ENCODE measurements at regions not wholly inside any gene's neighbourhood (a gene's known extent, or its start where the extent isn't known, plus 50 kb on each side); places are given as distances from the start of the nearest gene placed in this dataset.

DNA sequence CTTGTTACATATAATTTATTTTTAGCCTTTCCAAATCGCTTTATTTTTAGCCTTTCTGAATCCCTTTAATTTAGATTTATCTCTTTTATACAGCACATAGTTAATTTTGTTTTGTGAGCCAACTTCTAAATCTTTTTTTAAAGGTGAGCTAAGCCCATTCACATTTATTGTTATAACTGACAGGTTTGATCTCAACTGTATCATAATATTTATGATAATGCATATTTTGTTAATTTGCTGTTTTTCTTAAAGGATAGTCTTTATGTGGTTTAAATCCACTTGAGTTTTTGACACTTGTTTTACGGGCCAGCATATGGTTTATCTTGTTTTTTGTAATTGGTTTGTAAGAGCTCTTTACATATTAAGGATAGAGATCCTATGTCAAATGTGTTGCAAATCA, 177.8 kb upstream of the SMIM23 start:
- TF ChIP-seq, protein P1, sequence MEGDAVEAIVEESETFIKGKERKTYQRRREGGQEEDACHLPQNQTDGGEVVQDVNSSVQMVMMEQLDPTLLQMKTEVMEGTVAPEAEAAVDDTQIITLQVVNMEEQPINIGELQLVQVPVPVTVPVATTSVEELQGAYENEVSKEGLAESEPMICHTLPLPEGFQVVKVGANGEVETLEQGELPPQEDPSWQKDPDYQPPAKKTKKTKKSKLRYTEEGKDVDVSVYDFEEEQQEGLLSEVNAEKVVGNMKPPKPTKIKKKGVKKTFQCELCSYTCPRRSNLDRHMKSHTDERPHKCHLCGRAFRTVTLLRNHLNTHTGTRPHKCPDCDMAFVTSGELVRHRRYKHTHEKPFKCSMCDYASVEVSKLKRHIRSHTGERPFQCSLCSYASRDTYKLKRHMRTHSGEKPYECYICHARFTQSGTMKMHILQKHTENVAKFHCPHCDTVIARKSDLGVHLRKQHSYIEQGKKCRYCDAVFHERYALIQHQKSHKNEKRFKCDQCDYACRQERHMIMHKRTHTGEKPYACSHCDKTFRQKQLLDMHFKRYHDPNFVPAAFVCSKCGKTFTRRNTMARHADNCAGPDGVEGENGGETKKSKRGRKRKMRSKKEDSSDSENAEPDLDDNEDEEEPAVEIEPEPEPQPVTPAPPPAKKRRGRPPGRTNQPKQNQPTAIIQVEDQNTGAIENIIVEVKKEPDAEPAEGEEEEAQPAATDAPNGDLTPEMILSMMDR (IDR thresholded peaks at IDR 0.05; ENCODE audit: insufficient read depth, low read length, severe bottlenecking): no peak
- DNase-seq (ENCODE audit: low read depth): no peak
- H3K4me3 ChIP-seq (ENCODE audit: low read depth, low read length): no peak overlapping the region
- no peaks in the 10 kb centered on the region for H3K36me3 ChIP-seq (ENCODE audit: control insufficient read depth, insufficient read depth, low read length)
- no peak for FAIRE-seq
- no peaks in the 10 kb centered on the region for H3K27me3 ChIP-seq (ENCODE audit: control insufficient read depth, insufficient read depth, low read length)

DNA sequence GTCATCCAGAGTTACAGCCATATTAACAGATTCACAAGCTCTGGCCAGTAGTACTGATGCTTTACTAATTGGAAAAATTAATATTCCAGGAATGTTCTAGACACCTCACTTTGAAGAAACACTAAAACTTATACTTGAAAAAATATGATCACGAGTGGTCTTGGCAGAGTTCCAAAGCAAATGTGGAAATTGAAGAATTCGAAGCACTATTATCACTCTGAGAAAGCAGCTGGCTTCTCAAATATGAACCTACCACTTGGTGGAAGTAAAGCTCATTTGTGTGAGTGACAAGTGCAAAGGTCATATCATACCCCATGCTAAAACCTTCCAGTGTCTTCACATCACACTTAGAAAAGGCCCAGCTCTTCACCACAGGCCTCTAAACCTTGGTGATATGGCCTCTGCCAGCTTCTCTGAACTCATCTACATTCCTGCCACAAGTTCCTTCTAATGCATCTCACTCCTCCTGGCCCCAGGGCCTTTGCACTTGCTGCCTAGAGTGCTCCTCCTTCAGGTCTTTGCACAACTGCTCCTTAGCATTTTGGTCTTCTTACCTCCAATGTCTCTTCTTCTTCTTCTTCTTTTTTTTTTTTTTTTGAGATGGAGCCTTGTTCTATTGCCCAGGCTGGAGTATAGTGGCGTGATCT, 175.7 kb upstream of the SMIM23 start:
- Histone ChIP-seq H3K27me3 (ENCODE audit: control insufficient read depth, insufficient read depth, low read length) (no peaks in the 10 kb centered on the region), H3K36me3 (ENCODE audit: control insufficient read depth, insufficient read depth, low read length) (no peaks in the 10 kb centered on the region), H3K4me3 (ENCODE audit: low read depth, low read length) (no peak overlapping the region)
- no peak for FAIRE-seq
- no peak for DNase-seq (ENCODE audit: low read depth)
- TF ChIP-seq, protein P1 (IDR thresholded peaks at IDR 0.05; ENCODE audit: insufficient read depth, low read length, severe bottlenecking): no peak

DNA sequence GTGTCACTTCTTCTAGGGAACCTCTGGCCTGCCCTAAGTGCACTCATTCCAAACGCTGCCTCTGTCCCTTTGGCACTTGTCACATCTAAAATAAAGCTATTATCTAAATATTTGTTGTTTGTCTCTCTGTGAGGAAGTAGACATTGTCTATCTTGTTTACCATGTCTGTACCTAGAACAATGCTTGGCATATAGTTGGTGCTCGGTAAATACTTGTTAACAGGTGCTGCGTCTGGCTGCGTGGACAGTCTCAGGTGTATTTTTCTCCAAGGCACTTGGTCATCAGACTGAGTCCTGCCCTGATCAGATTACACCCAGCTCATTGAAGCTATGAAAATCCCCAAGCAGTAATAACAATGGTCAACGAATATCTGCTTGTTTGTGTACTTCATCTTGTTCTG, 174.9 kb upstream of the SMIM23 start:
- DNase-seq (ENCODE audit: low read depth) (no peak), FAIRE-seq (no peak)
- TF ChIP-seq, protein P1 (IDR thresholded peaks at IDR 0.05; ENCODE audit: insufficient read depth, low read length, severe bottlenecking): no peak
- Histone ChIP-seq H3K4me3 (ENCODE audit: low read depth, low read length) (no peak overlapping the region), H3K36me3 (ENCODE audit: control insufficient read depth, insufficient read depth, low read length) (no peaks in the 10 kb centered on the region), H3K27me3 (ENCODE audit: control insufficient read depth, insufficient read depth, low read length) (no peaks in the 10 kb centered on the region)

DNA sequence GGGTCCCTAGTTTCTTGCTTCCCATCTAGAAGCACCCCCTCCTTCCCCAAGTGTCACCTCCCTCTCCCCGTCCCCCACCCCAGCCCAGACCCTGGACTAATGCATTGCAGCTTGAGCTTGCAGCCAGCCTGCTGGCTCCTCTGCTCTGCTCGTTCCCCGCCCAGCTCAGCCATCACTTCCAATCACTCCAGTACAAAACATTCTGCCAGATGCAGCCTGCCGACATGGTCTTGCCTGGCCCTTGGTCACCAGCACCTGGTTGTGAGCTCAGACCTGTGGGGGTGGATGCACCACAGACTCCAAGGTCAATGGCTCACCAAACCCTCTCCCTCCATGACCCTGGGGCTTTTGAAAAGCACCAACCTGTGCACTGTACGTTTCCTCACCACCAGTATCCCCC, 172.9 kb upstream of the SMIM23 start:
- Histone ChIP-seq H3K4me3 (ENCODE audit: low read depth, low read length) (no peak overlapping the region), H3K36me3 (ENCODE audit: control insufficient read depth, insufficient read depth, low read length) (no peaks in the 10 kb centered on the region), H3K27me3 (ENCODE audit: control insufficient read depth, insufficient read depth, low read length) (no peaks in the 10 kb centered on the region)
- TF ChIP-seq, protein P1 (IDR thresholded peaks at IDR 0.05; ENCODE audit: insufficient read depth, low read length, severe bottlenecking): no peak
- DNase-seq (ENCODE audit: low read depth): no peak
- no peak for FAIRE-seq

DNA sequence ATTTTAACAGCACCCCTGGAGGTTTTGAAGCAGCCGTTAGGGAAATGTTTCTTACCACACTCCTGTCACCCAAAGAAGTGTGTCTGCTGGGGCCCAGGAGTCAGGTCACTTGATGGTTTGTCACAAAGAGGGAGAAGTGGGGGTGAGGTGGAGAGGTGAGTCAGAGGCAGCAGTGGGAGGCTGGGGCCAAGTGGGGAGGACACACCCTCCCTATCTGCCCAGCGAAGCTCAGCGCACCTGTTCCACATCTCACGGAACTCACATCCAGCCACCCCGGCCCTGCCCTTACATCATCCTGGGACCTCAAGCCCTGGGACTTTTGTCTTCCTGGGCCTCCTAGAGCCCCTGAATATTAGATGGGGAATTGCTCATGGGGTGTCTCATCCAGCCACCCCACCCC, 171.1 kb upstream of the SMIM23 start:
- no peak overlapping the region for H3K4me3 ChIP-seq (ENCODE audit: low read depth, low read length)
- H3K27me3 ChIP-seq (ENCODE audit: control insufficient read depth, insufficient read depth, low read length): no peaks in the 10 kb centered on the region
- no peak for FAIRE-seq
- no peaks in the 10 kb centered on the region for H3K36me3 ChIP-seq (ENCODE audit: control insufficient read depth, insufficient read depth, low read length)
- TF ChIP-seq, protein P1 (IDR thresholded peaks at IDR 0.05; ENCODE audit: insufficient read depth, low read length, severe bottlenecking): no peak
- DNase-seq (ENCODE audit: low read depth): no peak

All from bronchial epithelial cell (primary cell).